ENCODE measurements at regions not wholly inside any gene's neighbourhood (a gene's known extent, or its start where the extent isn't known, plus 50 kb on each side); places are given as distances from the start of the nearest gene placed in this dataset.

- TF ChIP-seq CTCF (conservative IDR thresholded peaks at IDR 0.05; ENCODE audit: low read depth, low read length) (no peak), EZH2 (IDR thresholded peaks at IDR 0.05; ENCODE audit: borderline replicate concordance, low read depth, low read length, poor library complexity, severe bottlenecking) (no peak)
These were observed 419.5 kb downstream of the SH2D4B start for GRCh38 chr10:80957161-80957560.

All from A673 (cell line).